ENCODE measurements at regions not wholly inside any gene's neighbourhood (a gene's known extent, or its start where the extent isn't known, plus 50 kb on each side); places are given as distances from the start of the nearest gene placed in this dataset.

GRCh38 chr9:108282872-108283271 is 572.9 kb downstream of the ACTL7B start:
- no peak overlapping the region for H3K4me3 ChIP-seq (ENCODE audit: low read depth in 1 of 3, low read length in 3 of 3)
- DNase-seq (ENCODE audit: low spot score) = no peak
- 57% methylated on average over 4 of the region's 4 CpGs for WGBS
- H3K27me3 ChIP-seq (ENCODE audit: control insufficient read depth in 4 of 4, insufficient read depth in 4 of 4, low read length in 3 of 4) = no peaks in the 10 kb centered on the region
- H3K27ac ChIP-seq (ENCODE audit: low read depth in 1 of 2, low read length in 2 of 2) = no peak overlapping the region
- H3K4me1 ChIP-seq (ENCODE audit: control insufficient read depth in 4 of 4, insufficient read depth in 4 of 4, low read length in 3 of 4) = no peaks in the 10 kb centered on the region
- no peak overlapping the region for H3K9ac ChIP-seq (ENCODE audit: low read depth in 1 of 2, low read length in 2 of 2)
- no peaks in the 10 kb centered on the region for H3K36me3 ChIP-seq (ENCODE audit: control insufficient read depth in 4 of 4, insufficient read depth in 3 of 4, low read depth in 1 of 4, low read length in 3 of 4)
- no peaks in the 10 kb centered on the region for H3K9me3 ChIP-seq (ENCODE audit: control insufficient read depth in 4 of 4, low read length in 3 of 4)
- TF ChIP-seq RAD21 (IDR thresholded peaks at IDR 0.05) (peak in 1 of 2 donors; percentile 50), CTCF (IDR thresholded peaks at IDR 0.05; ENCODE audit: low read depth, low read length, missing input control) (peak; percentile 16), ATF3 (IDR thresholded peaks at IDR 0.05) (no peak)

GRCh38 chr9:108281696-108282095 is 574.1 kb downstream of the ACTL7B start:
- H3K9me3 ChIP-seq (ENCODE audit: control insufficient read depth in 4 of 4, low read length in 3 of 4) = no peaks in the 10 kb centered on the region
- H3K9ac ChIP-seq (ENCODE audit: low read depth in 1 of 2, low read length in 2 of 2) = no peak overlapping the region
- H3K27me3 ChIP-seq (ENCODE audit: control insufficient read depth in 4 of 4, insufficient read depth in 4 of 4, low read length in 3 of 4) = no peaks in the 10 kb centered on the region
- no peak overlapping the region for H3K4me3 ChIP-seq (ENCODE audit: low read depth in 1 of 3, low read length in 3 of 3)
- WGBS = 73% methylated on average over 1 of the region's 1 CpG
- TF ChIP-seq SP1 (IDR thresholded peaks at IDR 0.05) (no peak), HNF4G (IDR thresholded peaks at IDR 0.05) (no peak), CTCF (IDR thresholded peaks at IDR 0.05; ENCODE audit: low read depth, low read length, missing input control) (no peak), ZBTB33 (IDR thresholded peaks at IDR 0.05) (no peak), RAD21 (IDR thresholded peaks at IDR 0.05) (no peak), REST (IDR thresholded peaks at IDR 0.05) (no peak), FOXA1 (IDR thresholded peaks at IDR 0.05) (no peak), ATF3 (IDR thresholded peaks at IDR 0.05) (no peak), YY1 (IDR thresholded peaks at IDR 0.05) (no peak), MAX (IDR thresholded peaks at IDR 0.05) (no peak), NR2F2 (IDR thresholded peaks at IDR 0.05) (no peak)
- DNase-seq (ENCODE audit: low spot score) = no peak
- no peaks in the 10 kb centered on the region for H3K36me3 ChIP-seq (ENCODE audit: control insufficient read depth in 4 of 4, insufficient read depth in 3 of 4, low read depth in 1 of 4, low read length in 3 of 4)
- H3K27ac ChIP-seq (ENCODE audit: low read depth in 1 of 2, low read length in 2 of 2) = no peak overlapping the region
- no peaks in the 10 kb centered on the region for H3K4me1 ChIP-seq (ENCODE audit: control insufficient read depth in 4 of 4, insufficient read depth in 4 of 4, low read length in 3 of 4)
